Epithelial cell of prostate (primary cell): ENCODE measurements at regions not wholly inside any gene's neighbourhood (a gene's known extent, or its start where the extent isn't known, plus 50 kb on each side); places are given as distances from the start of the nearest gene placed in this dataset.

Source experiments
- DNase-seq: peaks from one replicate; pipeline ENCODE4 v3.0.0-alpha.2; 2011; ENCODE audit warnings: low read depth, low spot score
- H3K27ac ChIP-seq: fragments of 450-650 bp; 2 replicates; pipeline ENCODE4 v1.5.1; 2017; ENCODE audit warnings: mild to moderate bottlenecking

DNA sequence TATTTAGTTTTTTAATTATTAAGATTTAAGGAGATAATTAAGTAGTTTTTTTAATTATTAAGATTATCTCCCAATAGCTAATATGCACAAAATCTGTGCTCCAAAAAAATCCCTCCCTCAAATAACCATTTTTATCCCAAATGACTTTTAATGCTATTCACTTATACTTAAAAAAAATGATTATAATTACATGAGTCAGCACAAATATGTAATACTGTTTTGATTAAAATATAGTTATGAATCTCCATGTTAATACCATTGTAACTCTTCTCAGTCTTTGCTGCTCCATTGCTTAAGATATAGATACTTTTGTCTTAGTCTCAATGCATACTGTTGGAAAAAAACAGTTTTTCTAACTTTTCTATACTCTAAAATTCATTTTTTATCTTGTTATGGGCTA lies 1121.1 kb upstream of the ADGRL3 start:
- no peak for DNase-seq
- H3K27ac ChIP-seq: no peak overlapping the region

DNA sequence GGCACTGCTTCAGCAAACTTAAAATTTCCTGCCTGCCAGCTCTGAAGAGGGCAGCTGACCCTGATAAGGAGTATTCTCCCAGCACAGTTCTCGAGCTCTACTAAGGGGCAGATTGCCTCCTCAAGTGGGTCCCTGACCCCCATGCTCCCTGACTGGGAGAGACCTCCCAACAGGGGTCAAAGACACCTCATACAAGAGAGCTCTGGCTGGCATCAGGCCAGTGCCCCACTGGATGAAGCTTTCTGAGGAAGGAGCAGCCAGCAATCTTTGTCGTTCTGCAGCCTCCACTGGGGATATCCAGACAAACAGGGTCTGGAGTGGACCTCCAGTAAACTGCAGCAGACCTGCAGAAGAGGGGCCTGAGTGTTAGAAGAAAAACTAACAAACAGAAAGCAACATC lies 1118.3 kb upstream of the ADGRL3 start:
- no peak overlapping the region for H3K27ac ChIP-seq
- DNase-seq: no peak

DNA sequence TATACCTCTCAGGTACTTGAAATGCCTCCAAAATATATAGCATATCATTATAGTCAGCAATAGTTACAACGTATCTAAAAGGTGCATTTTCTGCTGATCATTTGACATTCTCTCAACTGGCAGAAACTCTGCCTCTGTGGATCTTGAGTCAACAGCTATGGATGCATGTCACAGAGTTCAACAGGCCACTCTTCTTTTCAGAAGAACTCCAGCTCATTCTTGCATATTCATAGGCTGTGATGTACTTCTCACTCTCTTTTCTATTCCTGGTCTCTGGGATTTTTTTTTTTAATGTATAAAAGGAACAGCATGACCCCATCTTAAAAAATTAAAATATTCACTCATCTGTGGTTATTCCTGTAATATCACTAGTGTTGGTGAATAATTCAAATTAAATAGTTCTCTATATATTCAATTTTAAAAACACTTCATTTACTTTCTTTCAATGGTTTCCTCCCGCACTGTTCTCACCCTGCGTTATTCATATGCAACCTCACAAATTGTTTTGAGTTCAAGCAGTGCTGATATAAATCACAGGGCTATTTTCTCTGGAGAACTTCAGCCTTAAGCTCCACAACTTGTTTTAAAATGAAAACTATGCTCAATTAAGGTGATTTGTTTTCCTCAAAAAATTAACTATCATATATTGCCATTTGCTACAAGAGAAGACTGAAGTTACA lies 1111.2 kb upstream of the ADGRL3 start:
- DNase-seq: no peak
- H3K27ac ChIP-seq: no peak overlapping the region

DNA sequence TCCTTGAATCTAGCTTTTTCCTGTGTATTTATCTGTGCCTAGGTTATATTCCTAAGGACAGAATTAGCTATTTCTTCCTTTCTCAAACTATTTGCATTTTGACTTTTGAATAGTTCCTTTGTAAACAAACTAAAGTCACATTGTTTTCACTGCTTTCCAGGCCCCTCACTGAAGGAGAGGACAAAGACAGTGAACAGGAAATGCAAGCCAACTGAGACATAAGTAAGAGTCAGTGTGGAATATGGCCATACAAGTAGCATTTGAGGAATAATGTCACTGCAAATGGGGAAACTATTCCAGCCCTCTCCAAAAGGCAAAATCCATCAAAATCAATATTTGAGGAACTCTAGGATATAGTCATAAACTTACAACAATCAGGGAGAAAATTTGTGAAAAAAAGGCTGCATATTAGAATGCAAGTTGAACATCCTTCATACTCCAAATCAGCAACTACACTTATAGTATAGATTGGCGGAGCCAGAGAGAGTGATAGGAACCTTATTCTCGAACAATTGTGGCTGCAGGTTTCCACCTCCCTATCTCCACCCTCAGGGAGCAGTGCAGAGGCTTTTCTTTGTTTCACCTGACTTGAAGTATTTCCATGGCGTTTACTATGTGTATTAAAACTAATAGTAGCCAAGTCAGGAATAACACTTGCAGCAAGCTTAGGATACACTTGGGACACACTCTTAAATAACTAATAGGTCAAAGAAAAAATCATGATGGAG lies 1110.4 kb upstream of the ADGRL3 start:
- no peak for DNase-seq
- H3K27ac ChIP-seq: no peak overlapping the region

DNA sequence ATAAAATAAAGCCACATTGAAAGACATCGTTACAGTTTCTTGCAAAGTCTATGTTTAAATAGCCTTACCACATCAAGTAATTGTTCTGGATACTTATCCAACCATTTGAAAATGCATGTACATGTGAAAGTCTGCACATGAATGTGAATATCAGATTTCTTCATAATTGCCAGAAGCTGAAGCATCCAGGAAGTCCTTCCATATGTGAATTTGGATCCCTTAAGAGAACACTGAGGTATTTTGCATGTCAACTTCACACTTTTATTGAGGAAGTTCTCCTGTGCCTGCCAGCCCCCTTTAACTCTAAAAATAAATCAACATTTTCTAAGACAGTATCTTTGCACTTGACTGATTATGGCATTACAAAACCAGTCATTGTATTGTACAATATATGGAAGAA lies 1103.5 kb upstream of the ADGRL3 start:
- no peak overlapping the region for H3K27ac ChIP-seq
- no peak for DNase-seq

DNA sequence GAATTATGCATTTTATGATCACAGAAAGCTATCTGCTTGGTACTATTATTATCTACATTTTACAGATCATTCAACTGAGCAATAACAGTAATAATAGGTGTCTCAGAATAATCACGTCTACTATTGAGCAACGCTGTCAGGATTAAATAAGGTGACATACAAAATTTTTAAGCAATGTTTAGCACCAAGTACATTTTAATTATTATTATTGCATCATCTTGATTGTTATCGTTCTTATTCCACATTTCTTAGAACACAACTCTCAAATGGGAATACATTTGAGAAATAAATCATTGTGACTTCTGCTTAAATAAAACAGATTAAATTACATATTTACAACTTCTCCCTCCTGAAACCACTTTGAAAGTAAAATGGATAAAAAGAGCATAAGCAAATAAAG lies 1083.5 kb upstream of the ADGRL3 start:
- no peak for DNase-seq
- no peak overlapping the region for H3K27ac ChIP-seq

DNA sequence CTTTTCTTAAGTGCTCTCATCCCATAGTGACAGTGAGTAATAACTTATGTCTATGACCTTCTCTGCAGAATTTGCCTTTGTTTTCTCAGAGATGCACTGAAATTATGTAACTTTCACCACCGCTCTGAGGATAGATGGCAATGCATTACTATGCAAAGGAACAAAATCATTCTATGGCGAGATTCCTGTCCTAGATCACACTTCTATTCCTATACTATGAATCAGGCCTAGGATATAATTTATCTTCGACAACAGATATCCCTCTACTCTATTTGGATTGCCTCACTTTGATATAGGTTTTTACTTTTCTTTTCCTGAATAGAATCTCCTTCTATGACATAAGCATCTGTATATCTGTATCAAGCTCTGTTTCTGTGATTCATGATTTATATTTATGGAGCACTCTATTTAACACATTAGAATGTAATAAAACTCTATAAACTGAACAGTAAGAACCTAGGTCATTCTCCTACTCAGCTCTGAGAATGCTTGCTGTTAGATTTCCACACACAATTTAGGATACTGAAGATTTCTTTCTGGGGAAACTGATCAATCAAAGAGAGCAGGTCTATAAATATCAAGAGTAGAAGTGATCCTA lies 1082.3 kb upstream of the ADGRL3 start:
- DNase-seq: no peak
- no peak overlapping the region for H3K27ac ChIP-seq

DNA sequence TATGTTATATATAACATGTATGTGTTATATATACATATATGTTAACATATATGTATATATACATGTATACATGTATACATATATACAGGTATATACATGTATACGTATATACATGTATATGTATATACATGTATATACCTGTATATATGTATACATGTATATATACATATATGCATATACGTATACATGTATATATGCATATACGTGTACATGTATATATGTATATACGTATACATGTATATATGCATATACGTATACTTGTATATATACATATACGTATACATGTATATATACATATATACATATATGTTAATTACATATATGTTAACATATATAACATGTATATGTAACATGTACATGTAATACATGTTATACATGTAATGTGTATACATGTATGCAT lies 1077.3 kb upstream of the ADGRL3 start:
- DNase-seq: no peak
- no peak overlapping the region for H3K27ac ChIP-seq

DNA sequence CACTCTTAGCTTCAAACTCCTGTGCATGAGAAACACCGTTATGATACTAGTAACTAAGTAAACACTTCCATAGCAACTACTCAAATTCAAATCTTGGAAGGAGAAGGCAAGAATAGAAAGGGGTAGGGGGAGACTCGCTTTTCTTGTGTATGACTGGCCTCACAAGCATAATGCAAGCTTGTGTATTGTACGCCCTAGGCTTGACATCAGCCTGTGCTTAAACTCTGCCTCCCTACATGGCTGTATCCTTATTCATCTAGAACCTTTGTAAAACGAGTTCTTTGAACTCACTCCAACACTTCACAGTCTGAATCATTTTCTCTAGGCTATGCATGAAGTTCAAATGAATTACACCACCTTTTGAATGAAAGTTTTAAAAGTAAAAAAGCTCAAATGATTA lies 1071.2 kb upstream of the ADGRL3 start:
- no peak for DNase-seq
- no peak overlapping the region for H3K27ac ChIP-seq

DNA sequence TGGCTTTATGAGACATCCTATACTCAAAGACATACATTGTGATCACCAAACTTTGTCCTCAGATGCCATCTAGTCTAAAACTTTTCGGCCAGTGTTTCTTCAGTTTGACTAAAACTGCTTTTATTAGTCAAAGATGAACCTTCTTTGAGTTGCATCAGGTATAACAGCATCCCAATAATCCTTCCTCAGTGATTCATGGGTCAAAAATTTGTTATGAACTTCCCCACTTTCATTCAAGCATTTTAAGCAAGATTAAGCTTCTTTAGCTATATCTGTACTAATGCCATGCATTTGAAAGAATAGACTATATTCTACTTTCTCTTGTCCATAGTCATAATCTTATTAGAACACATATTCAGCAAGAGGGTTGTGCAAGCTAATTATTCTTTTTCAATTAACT lies 1070.4 kb upstream of the ADGRL3 start:
- no peak for DNase-seq
- H3K27ac ChIP-seq: no peak overlapping the region

DNA sequence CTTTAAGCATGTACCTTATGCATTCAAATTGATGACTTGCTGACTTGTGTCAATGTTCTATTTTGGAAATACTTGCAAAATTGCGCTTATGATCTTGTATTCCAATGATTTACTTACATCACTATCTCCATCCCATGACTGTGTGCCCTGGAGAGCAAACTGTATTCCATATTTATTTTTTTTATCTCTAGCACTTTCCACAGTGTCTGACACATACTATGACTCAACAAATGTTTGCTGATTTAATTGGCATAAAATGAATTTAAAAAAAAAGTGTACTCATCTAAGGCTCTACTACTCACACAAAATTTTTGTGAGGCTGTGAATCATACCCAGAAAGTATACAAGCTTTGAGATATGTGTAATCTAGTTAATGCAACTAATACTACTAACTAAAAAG lies 1066.8 kb upstream of the ADGRL3 start:
- DNase-seq: no peak
- no peak overlapping the region for H3K27ac ChIP-seq

DNA sequence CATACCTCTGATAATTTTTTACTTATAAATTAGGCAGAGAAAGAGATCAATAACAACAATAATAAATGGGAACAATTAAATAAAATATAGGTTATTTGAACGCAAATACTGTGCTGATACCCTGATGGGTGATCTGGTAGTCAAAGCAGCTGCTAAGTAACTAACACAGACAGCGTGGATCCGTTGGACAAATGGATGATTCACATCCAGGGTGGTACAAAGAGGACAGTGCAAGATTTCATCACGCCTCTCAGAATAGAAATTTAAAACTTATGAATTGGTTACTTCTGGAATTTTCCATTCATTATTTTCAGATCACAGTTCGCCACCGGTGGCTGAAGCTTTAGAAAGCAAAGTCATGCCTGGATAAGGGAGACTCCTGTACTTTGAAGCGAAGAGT lies 1066.0 kb upstream of the ADGRL3 start:
- no peak overlapping the region for H3K27ac ChIP-seq
- DNase-seq: no peak

DNA sequence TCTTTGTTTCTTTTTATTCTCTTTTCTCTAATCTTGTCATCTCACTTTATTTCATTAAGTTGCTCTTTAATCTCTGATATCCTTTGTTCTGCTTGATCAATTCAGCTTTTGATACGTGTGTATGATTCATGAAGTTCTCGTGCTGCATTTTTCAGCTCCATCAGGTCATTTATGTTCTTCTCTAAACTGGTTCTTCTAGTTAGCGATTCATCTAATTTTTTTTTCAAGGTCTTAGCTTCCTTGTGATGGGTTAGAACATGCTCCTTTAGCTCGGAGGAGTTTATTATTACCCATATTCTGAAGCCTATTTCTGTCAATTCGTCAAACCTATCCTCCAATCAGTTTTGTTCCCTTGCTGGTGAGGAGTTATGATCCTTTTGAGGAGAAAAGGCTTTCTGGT lies 1045.0 kb upstream of the ADGRL3 start:
- H3K27ac ChIP-seq: no peak overlapping the region
- no peak for DNase-seq

DNA sequence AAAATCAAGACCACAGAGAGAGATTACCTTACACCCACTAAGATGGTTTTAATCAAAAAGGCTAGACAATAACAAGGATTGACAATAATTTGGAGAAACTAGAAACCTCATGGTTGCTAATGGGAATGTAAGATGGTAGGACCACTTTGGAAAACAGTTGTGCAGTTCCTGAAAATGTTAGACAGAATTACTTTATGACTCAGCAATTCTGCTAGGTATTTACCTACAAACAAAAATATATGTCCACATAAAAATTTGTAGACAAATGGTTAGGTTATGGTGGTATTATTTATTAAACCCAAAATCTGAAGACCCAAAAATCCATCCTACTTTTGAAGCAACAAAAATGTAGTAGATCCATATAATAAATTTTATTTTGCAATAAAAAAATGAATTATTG lies 1027.0 kb upstream of the ADGRL3 start:
- DNase-seq: no peak
- H3K27ac ChIP-seq: no peak overlapping the region

DNA sequence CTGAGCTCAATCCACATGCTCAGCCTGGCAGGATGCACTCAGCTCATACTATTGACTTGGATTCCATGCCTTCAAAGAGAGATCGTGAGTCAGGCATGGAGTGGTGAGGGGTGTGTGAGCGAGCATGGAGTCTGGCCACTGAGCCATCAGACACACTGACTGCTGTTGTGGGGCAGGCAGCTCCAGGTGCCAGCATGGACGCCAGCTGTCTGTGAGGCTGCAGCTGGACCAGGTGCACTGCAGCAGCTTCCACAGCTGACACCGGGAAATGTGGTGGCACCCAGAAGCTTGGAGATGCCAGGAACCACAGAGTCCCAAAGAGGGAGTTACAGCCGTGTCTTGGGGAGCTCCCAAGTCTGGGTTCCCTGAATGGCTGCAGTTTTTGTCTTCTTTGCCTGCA lies 1026.4 kb upstream of the ADGRL3 start:
- DNase-seq: no peak
- no peak overlapping the region for H3K27ac ChIP-seq

DNA sequence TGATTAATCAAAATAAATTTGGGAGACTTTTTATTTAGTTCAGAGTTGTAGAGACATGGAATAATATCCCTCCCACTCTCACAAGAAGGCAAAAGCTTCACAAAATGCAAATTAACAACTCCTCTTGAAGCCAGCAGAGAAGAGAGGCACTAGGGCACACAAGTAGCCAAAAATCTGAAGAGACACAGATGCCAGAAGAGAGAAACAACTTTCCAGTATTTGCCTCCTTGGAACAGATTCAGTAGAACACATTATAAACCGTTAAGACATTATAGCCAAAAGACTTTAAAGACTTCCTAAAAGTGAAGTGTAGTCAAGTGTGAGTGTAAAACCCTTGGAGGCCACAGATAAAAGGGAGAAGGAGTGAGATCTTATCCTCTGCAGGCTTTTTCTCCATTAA lies 1024.9 kb upstream of the ADGRL3 start:
- H3K27ac ChIP-seq: no peak overlapping the region
- no peak for DNase-seq

DNA sequence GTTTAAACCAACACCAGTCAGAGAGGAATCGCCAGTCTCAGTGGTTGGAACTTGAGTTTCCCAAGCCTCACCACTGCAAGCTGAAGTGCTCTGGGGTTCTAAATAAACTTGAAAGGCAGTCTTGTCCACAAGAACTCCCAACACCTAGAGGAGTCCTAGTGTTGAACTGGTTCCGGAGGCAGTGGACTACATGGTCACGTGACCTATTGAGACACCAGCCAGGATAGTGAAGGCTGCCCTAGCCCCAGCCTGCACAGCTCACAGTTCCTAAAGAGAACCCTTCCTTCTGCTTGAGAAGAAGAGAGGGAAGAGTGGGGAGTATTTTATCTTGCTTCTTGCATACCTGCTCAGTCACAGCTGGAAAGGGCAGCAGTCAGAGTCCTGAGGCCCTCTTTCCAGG lies 1012.7 kb upstream of the ADGRL3 start:
- H3K27ac ChIP-seq: no peak overlapping the region
- no peak for DNase-seq

DNA sequence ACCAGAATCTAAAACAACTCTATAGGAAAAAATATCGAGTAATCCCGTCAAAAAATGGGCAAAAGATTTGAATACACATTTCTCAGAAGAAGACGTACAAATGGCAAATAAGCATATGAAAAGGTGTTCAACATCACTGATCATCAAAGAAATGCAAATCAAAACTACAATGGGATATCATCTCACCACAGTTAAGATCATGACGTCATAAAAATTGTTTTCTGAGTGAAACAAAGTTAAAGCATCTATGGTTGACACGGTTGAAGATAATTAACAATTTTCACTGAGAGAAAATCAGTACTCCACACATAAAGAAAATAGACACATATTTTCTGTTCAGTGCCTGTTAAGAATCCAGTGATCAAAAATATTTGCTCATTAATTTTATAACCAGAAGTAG lies 1010.8 kb upstream of the ADGRL3 start:
- DNase-seq: no peak

DNA sequence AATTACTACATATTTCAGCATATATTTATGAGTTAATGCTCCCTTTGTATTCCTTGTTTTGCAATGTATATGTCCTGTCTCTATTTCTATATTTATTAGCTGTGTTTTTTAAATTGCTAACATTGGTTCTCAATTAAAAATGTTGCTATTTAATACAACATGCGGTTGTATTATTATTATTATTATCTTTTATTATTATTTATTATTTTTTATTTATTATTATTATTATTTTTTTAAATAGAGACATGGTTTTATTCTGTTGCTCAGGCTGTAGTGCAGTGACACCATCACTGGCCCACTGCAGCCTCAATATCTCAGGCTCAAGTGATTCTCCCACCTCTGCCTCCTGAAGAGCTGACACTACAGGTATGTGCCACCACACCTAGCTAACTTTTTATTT lies 1005.9 kb upstream of the ADGRL3 start:
- DNase-seq: no peak
- no peak overlapping the region for H3K27ac ChIP-seq

More for the DNA sequence above, 1010.8 kb upstream of the ADGRL3 start:
- no peak overlapping the region for H3K27ac ChIP-seq

DNA sequence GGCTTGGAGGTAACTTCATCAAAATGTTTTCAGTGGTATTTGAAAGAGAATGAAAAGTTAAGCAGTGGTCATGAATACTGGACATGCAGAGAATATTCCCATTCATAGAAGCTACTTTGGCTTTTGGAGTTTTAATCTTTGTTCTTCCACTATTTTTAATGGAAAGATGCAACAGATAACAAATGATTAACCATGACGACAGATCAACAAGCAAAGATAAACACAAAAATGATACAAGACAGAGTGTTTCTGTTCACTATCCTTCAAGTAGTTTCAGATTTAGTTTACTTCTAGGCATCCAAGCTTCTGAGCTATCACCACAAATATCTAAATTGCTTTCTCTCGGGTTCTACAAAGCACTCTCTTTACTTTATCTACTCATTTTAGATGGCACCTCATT lies 1004.9 kb upstream of the ADGRL3 start:
- H3K27ac ChIP-seq: no peak overlapping the region
- no peak for DNase-seq

DNA sequence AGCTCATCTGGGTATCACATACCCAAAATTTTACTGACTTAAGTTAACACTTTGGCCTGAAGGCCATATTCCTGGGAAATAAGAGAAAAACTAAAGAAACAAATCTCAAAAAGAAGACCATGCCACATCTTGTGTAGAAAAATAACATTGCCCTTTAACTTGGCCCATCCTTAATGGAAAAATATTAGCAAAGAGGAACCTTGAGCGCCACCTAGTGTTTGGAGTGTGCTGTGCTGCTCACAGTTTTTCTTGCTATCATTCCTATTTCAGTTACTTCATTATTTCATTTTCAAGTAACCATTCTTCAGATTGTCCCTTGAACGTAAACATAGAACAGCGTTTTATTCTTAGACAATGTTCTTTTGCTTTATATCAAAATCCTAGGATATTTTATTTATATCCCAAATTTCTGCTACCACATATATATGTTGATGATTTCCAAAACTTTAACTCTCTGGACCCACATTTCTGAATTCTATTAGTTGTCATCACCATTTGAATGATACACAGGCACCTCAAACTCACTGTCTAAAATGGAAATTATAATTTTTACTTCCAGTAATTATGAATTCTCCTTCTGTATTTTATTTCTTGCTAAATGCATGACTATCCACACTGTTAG lies 999.0 kb upstream of the ADGRL3 start:
- H3K27ac ChIP-seq: no peak overlapping the region
- DNase-seq: no peak
